ENCODE measurements at regions not wholly inside any gene's neighbourhood (a gene's known extent, or its start where the extent isn't known, plus 50 kb on each side); places are given as distances from the start of the nearest gene placed in this dataset.

DNA sequence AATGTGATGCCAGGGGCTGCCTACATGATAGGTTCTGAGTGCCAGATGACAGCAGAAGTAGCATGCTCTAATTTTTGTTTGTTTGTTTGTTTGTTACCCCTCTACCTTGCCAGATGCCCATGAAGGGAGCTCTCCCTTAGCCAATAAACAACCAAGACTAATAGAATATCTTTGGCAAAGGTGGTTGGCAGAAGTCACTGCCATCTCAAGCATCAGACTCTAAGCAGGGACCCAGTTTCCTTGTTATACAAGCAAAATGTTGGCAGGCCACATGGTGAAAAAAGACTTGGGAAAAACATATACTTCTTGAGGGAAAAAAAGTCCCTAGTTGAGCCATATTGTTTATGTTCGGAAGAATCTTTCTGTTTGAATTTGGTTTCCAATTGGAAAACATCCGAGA is 609.0 kb upstream of the CFAP20DC start:
- Mint-ChIP-seq H3K4me3 (ENCODE audit: low read depth) (no peak overlapping the region), H3K4me1 (ENCODE audit: low read depth) (peaks cover 13% of the 10 kb centered on the region), H3K27me3 (peaks cover 2% of the 10 kb centered on the region), H3K36me3 (ENCODE audit: insufficient read depth) (no peaks in the 10 kb centered on the region), H3K9me3 (ENCODE audit: low read depth) (no peaks in the 10 kb centered on the region), H3K27ac (no peak overlapping the region)
- TF ChIP-seq, protein P1, sequence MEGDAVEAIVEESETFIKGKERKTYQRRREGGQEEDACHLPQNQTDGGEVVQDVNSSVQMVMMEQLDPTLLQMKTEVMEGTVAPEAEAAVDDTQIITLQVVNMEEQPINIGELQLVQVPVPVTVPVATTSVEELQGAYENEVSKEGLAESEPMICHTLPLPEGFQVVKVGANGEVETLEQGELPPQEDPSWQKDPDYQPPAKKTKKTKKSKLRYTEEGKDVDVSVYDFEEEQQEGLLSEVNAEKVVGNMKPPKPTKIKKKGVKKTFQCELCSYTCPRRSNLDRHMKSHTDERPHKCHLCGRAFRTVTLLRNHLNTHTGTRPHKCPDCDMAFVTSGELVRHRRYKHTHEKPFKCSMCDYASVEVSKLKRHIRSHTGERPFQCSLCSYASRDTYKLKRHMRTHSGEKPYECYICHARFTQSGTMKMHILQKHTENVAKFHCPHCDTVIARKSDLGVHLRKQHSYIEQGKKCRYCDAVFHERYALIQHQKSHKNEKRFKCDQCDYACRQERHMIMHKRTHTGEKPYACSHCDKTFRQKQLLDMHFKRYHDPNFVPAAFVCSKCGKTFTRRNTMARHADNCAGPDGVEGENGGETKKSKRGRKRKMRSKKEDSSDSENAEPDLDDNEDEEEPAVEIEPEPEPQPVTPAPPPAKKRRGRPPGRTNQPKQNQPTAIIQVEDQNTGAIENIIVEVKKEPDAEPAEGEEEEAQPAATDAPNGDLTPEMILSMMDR (IDR thresholded peaks at IDR 0.05; ENCODE audit: unreplicated experiment), result no peak
- no peak for DNase-seq (ENCODE audit: low spot score, unreplicated experiment)

DNA sequence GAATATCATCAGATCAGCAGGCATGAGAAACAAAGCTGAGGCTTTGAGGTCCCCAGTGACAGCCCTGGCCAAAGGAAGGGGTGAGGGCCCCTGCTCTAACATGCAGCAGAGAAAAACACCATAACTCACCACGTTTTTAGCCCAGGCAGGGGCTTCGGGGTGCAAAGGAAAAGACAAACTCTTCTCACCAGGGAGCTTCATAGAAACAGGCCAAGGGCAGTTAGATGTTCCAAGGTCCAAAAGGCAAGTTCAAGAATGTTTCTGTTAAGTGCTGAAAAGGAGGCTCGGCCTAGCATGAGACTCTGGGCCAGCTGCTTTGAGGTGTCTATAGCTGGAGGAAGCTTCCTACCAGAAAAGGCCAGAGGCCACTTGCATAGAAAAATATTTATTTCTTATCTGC is 608.4 kb upstream of the CFAP20DC start:
- H3K4me3 Mint-ChIP-seq (ENCODE audit: low read depth), result no peak overlapping the region
- H3K27me3 Mint-ChIP-seq, result peaks cover 2% of the 10 kb centered on the region
- H3K9me3 Mint-ChIP-seq (ENCODE audit: low read depth), result no peaks in the 10 kb centered on the region
- no peak for DNase-seq (ENCODE audit: low spot score, unreplicated experiment)
- no peaks in the 10 kb centered on the region for H3K36me3 Mint-ChIP-seq (ENCODE audit: insufficient read depth)
- TF ChIP-seq, protein P1 (IDR thresholded peaks at IDR 0.05; ENCODE audit: unreplicated experiment), result no peak
- no peak overlapping the region for H3K27ac Mint-ChIP-seq
- peaks cover 13% of the 10 kb centered on the region for H3K4me1 Mint-ChIP-seq (ENCODE audit: low read depth)

DNA sequence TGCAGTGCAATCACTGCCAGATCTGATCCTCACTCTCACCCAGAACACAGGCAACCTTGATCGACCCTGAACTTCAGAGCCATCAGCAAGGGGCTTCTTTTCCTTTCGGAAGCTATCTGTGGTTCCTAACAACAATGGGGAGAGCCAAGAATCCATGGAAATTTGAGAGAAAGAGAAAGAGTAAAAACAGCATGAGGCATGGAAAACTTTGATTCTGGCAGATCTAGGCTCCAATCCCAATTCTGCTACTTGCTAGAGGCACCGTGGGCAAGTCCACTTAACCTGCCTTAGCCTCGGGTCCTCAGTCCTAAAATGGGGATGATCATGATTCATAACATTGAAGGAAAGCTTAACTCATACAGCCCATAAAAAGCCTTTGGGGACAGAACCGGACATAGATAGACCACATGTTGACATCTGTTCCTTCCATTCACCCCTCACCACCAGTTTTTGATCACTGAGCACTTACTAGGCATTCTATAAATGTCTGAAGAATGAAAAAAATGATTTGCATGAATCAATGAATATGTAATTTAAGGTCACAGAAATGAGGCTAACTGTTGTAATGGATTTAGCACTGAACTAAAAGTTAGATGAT is 605.7 kb upstream of the CFAP20DC start:
- TF ChIP-seq, protein P1 (IDR thresholded peaks at IDR 0.05; ENCODE audit: unreplicated experiment), result no peak
- no peak overlapping the region for H3K27ac Mint-ChIP-seq
- no peak overlapping the region for H3K4me3 Mint-ChIP-seq (ENCODE audit: low read depth)
- H3K36me3 Mint-ChIP-seq (ENCODE audit: insufficient read depth), result no peaks in the 10 kb centered on the region
- peaks cover 7% of the 10 kb centered on the region for H3K9me3 Mint-ChIP-seq (ENCODE audit: low read depth)
- peaks cover 2% of the 10 kb centered on the region for H3K27me3 Mint-ChIP-seq
- peaks cover 7% of the 10 kb centered on the region for H3K4me1 Mint-ChIP-seq (ENCODE audit: low read depth)
- DNase-seq (ENCODE audit: low spot score, unreplicated experiment), result no peak

DNA sequence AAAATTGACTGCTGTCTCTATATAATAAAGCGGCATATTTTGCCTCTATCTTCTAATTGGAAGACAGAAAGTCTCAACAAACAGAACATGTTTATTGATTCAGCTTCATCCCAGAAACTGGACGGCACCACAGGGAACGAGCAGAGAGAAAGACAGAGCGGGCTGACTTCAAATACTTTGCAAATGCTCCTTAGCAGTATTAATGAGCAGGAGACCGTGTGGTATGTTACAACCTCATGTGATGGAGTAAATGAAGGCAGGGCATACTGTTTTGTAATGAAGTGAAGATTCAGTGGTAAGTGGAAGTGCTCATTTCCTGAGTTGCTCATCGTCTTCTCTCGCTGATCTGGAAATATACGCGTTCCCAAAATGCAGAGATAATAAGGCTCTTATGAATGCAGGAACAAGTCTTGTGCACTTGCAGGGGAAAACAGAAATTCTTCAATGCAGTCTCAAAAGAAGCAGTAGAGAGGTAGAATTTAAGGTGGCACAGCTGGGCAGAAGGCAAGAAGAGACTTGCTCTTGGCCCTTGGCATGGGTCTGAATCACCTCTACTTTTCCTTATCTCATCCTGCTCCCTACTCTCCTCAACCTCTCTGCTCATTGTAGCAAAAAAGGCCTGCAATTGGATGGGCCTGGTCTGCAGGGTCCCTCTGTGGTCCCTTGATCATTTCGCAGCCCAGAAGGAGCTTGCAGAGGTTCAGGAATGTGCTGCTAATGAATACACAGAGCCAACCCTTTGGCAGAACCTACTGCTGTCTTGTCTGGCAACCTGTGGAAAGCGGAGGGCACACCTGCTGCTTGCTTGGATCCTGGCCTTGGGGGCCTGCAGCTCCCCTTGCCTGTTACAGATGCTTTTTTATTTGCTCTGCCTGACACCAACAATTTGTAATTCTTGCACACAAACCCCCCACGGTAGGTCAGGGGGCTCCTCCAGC is 604.9 kb upstream of the CFAP20DC start:
- H3K4me1 Mint-ChIP-seq (ENCODE audit: low read depth), result no peaks in the 10 kb centered on the region
- peaks cover 12% of the 10 kb centered on the region for H3K9me3 Mint-ChIP-seq (ENCODE audit: low read depth)
- TF ChIP-seq, protein P1 (IDR thresholded peaks at IDR 0.05; ENCODE audit: unreplicated experiment), result no peak
- no peak overlapping the region for H3K27ac Mint-ChIP-seq
- peaks cover 2% of the 10 kb centered on the region for H3K27me3 Mint-ChIP-seq
- H3K36me3 Mint-ChIP-seq (ENCODE audit: insufficient read depth), result no peaks in the 10 kb centered on the region
- no peak for DNase-seq (ENCODE audit: low spot score, unreplicated experiment)
- H3K4me3 Mint-ChIP-seq (ENCODE audit: low read depth), result no peak overlapping the region

DNA sequence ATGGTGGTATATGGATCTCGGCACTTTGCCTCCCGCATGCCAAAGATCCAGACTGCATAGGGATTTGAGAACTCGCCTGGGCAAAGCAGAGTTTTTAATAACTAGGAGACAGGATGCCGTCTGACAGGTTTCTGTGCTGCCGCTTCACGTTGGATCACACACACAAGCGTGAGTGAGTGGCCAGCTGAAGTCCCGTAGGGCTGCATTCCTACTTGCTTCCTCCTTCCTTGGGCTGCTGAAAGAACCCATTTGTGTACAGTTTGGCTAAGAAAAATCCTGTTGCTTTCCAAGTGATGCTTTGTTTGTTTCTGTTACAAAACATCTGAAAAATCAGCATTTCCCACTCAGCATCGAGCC is 604.3 kb upstream of the CFAP20DC start:
- Mint-ChIP-seq H3K4me1 (ENCODE audit: low read depth) (no peaks in the 10 kb centered on the region), H3K9me3 (ENCODE audit: low read depth) (peaks cover 18% of the 10 kb centered on the region), H3K27ac (no peak overlapping the region), H3K36me3 (ENCODE audit: insufficient read depth) (no peaks in the 10 kb centered on the region), H3K4me3 (ENCODE audit: low read depth) (no peak overlapping the region), H3K27me3 (no peaks in the 10 kb centered on the region)
- no peak for DNase-seq (ENCODE audit: low spot score, unreplicated experiment)
- TF ChIP-seq, protein P1 (IDR thresholded peaks at IDR 0.05; ENCODE audit: unreplicated experiment), result no peak

Measured in progenitor cell of endocrine pancreas (in vitro differentiated cells).